ENCODE measurements at regions not wholly inside any gene's neighbourhood (a gene's known extent, or its start where the extent isn't known, plus 50 kb on each side); places are given as distances from the start of the nearest gene placed in this dataset.

DNA sequence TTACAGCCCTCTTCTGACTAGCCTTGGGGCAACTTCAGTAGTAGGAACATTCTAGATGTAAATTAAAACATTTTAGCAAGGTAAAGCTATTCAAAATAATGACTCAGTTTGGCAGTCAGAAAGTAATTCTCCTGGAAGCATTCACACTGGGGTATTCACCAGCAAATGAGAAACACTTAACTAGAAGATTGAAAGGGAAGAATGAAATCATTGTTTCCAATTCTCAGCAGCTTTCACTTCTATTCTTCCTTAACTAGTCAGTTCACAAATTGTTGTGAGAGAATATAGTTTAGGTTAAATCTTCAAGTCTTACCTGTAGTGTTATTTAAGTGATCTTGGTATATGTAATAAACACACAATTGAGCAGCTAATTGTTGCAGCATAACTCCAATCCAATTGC lies 1135.6 kb upstream of the FAM98A start (continued):
- TF ChIP-seq, protein P1, sequence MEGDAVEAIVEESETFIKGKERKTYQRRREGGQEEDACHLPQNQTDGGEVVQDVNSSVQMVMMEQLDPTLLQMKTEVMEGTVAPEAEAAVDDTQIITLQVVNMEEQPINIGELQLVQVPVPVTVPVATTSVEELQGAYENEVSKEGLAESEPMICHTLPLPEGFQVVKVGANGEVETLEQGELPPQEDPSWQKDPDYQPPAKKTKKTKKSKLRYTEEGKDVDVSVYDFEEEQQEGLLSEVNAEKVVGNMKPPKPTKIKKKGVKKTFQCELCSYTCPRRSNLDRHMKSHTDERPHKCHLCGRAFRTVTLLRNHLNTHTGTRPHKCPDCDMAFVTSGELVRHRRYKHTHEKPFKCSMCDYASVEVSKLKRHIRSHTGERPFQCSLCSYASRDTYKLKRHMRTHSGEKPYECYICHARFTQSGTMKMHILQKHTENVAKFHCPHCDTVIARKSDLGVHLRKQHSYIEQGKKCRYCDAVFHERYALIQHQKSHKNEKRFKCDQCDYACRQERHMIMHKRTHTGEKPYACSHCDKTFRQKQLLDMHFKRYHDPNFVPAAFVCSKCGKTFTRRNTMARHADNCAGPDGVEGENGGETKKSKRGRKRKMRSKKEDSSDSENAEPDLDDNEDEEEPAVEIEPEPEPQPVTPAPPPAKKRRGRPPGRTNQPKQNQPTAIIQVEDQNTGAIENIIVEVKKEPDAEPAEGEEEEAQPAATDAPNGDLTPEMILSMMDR (IDR thresholded peaks at IDR 0.05; ENCODE audit: control extremely low read depth in 1 of 3, insufficient read depth in 1 of 3, low read depth in 1 of 3, low read length in 3 of 3): no peak
- TF ChIP-seq JUN (IDR thresholded peaks at IDR 0.05; ENCODE audit: low read depth, low read length): no peak

Measured in H1 (cell line).